Mononuclear cell (primary cell): ENCODE measurements at regions not wholly inside any gene's neighbourhood (a gene's known extent, or its start where the extent isn't known, plus 50 kb on each side); places are given as distances from the start of the nearest gene placed in this dataset.
"Not testable (repeated sequence)": the region's sequence is repeated elsewhere in the genome, so short reads cannot be mapped to it uniquely, and the experiment has no call there.

Experiments
- H3K27me3 ChIP-seq: 2 replicates; pipeline ENCODE4 v1.6.0; 2011; ENCODE audit warnings: low read length, control low read depth; ENCODE audit not compliant: insufficient read depth
- H3K4me1 ChIP-seq: 2 replicates; pipeline ENCODE4 v1.5.1; 2011; ENCODE audit warnings: mild to moderate bottlenecking, low read length, control low read depth; ENCODE audit not compliant: insufficient read depth
- H3K4me3 ChIP-seq: 2 replicates; pipeline ENCODE4 v1.5.1; 2011; ENCODE audit warnings: mild to moderate bottlenecking, low read length, moderate library complexity
- H3K9me3 ChIP-seq: 2 replicates; pipeline ENCODE4 v1.5.1; 2011; ENCODE audit warnings: low read depth, mild to moderate bottlenecking, control low read depth, low read length

DNA sequence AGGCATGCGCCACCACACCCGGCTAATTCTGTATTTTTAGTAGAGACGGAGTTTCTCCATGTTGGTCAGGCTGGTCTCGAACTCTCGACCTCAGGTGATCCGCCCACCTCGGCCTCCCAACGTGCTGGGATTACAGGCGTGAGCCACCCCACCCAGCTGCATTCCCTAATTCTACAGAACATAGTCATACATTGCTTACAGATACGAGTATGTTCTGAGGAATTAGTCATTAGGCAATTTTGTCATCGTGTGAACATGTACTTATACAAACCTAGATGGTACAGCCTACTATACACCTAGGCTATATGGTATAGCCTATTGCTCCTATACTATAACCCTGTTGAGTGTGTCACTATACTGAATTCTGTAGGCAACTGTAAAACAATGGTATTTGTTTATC lies 353.4 kb upstream of the PSMD7 start:
- H3K9me3 ChIP-seq, H3K4me1 ChIP-seq, H3K4me3 ChIP-seq, H3K27me3 ChIP-seq: not testable (repeated sequence)

DNA sequence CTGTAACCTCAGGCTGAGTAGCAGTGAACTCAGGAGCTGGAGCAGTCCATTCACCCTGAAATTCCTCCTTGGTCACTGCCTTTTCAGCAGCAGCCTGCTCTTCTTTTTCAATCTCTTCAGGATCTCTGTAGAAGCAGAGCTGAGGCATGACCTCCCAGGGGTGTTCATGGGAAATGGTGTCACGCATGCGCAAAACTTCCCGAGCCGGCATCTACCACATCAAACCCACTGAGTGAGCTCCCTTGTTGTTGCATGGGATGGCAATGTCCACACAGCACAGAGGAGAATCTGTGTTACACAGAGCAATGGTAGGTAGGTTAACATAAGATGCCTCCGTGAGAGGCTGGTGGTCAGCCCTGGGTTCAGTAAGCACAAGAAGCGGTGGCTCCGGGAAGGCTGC lies 355.8 kb upstream of the PSMD7 start:
- H3K27me3 ChIP-seq, H3K9me3 ChIP-seq, H3K4me3 ChIP-seq, H3K4me1 ChIP-seq: not testable (repeated sequence)

DNA sequence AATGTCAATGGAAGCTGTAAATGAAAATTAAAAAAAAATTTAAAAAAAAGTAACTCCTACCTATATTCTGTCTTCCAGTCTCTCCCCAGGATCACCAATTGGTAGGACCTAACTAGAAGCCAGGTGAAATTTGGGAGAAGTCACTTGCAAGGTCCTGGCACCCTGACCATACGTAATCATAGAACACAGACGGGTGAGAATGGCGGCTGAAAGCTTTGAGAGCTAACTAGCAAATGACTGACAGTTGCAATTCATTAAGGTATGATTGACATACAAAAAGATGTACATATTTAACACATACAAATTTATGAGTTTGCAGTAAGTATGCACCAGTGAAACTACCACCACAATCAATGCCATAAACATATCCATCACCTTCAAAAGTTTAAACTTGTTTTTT lies 372.7 kb upstream of the PSMD7 start:
- peaks cover 9% of the 10 kb centered on the region for H3K9me3 ChIP-seq
- H3K4me3 ChIP-seq: no peak overlapping the region
- H3K27me3 ChIP-seq: no peaks in the 10 kb centered on the region
- H3K4me1 ChIP-seq: no peaks in the 10 kb centered on the region

DNA sequence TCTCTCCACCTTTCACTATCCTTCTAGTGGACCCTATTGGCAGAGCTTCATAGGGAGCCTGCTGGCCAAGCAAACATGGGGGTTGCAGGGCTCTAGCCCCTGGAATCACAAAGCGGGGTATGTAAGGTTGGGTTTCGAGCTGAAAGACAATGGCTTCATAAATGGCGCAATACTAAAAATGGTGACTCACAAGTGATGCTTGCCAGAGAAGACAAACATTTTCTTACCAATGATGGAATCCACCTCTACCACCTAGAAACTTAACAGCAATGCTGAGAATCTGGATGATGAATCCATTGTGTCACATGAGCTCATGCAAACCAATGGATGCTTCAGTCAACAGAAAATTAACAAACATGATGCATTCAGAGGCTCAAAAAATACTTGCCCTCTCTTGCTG lies 375.3 kb upstream of the PSMD7 start:
- H3K9me3 ChIP-seq: no peaks in the 10 kb centered on the region
- no peaks in the 10 kb centered on the region for H3K27me3 ChIP-seq
- H3K4me3 ChIP-seq: no peak overlapping the region
- H3K4me1 ChIP-seq: no peaks in the 10 kb centered on the region

DNA sequence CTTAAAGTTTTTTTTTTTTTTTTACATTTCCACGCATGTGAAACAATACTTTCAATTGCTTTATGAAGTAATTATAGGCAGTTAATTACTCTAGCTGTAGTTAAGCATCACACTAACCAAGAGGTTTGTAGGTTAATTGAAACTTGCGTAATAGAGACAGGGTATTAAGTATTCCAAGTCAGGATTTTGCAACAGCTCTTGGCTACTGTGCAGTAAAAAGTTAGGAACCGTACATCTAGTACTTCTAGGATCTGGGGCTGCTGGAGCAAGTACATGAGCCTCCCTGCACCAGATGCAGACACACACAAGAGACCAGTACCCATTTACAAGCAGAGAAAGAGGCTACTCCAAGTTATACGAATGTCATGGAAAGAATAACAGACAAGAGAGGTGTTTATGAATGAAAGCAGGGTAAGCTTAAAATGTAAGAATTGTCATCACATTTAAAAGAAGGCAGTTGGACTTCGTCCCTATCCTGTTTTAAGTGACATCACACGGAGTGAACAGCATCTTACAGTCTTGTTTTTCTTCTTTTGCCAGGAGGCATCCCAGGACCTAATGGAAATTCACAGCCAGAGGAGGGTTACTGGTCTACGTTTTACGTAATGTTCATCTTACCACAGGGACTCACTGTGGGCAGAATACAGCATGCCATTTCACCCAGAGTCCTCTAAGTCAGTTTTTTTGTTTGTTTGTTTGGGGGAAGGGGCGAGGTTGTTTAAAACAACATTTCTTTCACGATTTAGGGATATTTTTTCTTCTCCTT lies 379.6 kb upstream of the PSMD7 start:
- H3K4me1 ChIP-seq: no peaks in the 10 kb centered on the region
- H3K9me3 ChIP-seq: no peaks in the 10 kb centered on the region
- no peak overlapping the region for H3K4me3 ChIP-seq
- H3K27me3 ChIP-seq: no peaks in the 10 kb centered on the region

DNA sequence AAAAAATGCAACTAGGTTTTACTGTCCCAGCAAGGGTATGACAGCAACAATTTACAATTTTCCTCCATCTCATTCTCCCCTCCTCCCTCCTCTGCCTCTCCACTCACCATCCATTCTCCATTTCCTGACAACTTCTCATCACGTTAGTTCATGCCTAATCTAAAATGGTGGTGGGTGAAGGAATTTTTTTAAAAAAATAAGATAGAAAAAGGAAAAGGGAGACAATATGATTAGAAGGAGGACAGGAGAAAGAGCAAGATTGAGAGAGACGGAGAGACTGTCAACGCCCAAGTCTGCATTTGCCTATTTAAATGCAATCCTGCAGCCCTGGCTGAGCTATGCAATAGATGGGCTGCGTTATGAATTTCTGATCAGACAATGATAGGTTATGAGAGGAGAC lies 380.7 kb upstream of the PSMD7 start:
- H3K4me3 ChIP-seq: no peak overlapping the region
- H3K27me3 ChIP-seq: no peaks in the 10 kb centered on the region
- no peaks in the 10 kb centered on the region for H3K4me1 ChIP-seq
- H3K9me3 ChIP-seq: no peaks in the 10 kb centered on the region

DNA sequence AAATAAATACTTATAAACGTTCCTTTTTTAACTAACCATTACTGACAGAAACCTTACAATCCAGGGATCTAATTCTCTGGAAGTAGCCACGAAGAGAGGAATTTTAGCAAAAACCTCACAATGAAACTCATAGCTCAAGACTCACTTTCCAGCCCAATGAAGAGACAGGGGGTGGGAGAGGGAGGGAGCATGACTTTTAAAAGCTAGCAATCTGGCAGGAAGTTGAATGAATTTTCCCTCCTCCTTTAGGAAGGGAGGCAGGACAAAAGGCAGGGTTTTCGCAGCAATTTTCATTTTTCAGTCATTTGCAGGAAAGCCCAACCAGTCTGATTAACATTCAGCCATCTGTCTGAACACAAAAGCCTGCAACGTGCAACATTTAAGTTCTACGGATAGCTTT lies 381.5 kb upstream of the PSMD7 start:
- no peaks in the 10 kb centered on the region for H3K27me3 ChIP-seq
- H3K4me1 ChIP-seq: no peaks in the 10 kb centered on the region
- no peaks in the 10 kb centered on the region for H3K9me3 ChIP-seq
- no peak overlapping the region for H3K4me3 ChIP-seq

DNA sequence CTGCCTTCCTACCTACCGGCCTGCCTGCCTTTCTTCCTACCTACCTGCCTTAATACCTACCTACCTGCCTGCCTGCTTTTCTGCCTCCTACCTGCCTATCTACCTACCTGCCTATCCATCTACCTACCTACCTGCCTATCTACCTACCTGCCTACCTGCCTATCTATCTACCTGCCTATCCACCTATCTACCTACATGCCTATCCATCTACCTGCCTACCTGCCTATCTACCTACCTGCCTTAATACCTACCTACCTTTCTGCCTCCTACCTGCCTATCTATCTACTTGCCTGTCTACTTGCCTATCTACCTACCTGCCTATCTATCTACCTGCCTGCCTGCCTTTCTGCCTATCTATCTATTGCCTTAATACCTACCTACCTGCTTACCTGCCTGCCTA lies 383.8 kb upstream of the PSMD7 start:
- H3K4me1 ChIP-seq: no peaks in the 10 kb centered on the region
- H3K4me3 ChIP-seq: no peak overlapping the region
- H3K9me3 ChIP-seq: no peaks in the 10 kb centered on the region
- no peaks in the 10 kb centered on the region for H3K27me3 ChIP-seq

DNA sequence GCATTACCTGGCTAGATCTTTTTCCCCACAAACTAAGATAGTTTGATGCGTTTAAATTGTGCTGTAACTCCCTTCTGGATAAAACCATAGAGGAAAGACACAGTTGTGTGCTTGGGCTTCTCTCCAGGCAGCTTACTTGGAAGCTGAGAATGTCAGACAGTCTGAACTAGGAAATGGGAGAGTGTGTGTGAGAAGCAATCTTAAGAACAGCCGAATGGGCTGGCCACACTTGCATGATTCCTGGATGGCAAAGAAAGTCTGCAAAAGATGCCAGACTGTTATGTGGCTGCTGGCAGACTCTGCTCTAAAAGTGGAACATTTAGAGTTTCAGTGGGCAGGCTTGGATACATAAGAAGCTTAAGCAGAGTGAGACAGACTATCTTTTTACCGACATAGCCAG lies 384.3 kb upstream of the PSMD7 start:
- no peaks in the 10 kb centered on the region for H3K9me3 ChIP-seq
- no peak overlapping the region for H3K4me3 ChIP-seq
- H3K27me3 ChIP-seq: no peaks in the 10 kb centered on the region
- H3K4me1 ChIP-seq: no peaks in the 10 kb centered on the region

DNA sequence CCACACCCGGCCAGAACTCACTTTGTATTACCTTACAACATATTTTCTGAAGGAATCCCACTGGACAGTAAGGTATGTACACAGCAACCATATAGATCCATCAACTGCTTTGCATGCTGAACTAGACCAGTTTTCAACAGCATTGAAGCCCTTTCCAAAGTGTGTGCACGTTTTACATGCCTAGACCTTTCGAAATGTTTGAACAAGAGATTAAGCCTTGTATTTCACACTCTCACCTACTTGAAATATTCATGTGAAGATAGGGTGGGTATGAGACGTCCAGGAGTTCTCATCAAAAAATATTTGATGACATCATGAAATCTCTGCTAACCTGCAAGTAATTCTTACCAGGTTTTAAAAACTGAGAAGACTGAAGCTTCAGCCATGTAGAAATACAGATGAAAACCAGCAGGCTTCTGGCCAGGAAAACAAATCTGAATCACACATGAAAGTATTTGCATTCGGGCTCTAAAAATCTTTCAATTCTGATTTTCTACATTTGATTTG lies 387.0 kb upstream of the PSMD7 start:
- Histone ChIP-seq H3K4me1 (no peaks in the 10 kb centered on the region), H3K9me3 (no peaks in the 10 kb centered on the region), H3K27me3 (no peaks in the 10 kb centered on the region), H3K4me3 (no peak overlapping the region)

DNA sequence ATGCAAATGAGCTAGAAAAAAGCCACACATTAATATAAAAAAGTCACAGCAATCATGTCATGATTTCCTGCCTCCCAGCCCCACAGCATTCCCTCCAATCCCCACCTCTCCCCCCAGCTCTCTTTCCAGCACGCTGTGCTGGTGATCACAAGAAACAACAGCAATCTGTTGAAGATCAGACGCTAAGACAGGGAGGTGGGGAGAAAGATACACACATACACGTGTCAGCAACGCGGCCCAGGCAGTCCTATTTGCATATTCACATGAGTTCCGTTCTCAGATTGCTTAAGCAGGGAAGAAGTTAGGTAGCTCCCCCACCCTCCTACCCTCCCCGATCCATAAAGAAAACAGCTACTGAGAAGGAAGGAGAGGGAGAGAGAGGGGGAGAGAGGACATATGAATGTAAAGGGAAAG lies 405.5 kb upstream of the PSMD7 start:
- no peaks in the 10 kb centered on the region for H3K9me3 ChIP-seq
- H3K4me1 ChIP-seq: no peaks in the 10 kb centered on the region
- H3K4me3 ChIP-seq: no peak overlapping the region
- peaks cover 22% of the 10 kb centered on the region for H3K27me3 ChIP-seq

DNA sequence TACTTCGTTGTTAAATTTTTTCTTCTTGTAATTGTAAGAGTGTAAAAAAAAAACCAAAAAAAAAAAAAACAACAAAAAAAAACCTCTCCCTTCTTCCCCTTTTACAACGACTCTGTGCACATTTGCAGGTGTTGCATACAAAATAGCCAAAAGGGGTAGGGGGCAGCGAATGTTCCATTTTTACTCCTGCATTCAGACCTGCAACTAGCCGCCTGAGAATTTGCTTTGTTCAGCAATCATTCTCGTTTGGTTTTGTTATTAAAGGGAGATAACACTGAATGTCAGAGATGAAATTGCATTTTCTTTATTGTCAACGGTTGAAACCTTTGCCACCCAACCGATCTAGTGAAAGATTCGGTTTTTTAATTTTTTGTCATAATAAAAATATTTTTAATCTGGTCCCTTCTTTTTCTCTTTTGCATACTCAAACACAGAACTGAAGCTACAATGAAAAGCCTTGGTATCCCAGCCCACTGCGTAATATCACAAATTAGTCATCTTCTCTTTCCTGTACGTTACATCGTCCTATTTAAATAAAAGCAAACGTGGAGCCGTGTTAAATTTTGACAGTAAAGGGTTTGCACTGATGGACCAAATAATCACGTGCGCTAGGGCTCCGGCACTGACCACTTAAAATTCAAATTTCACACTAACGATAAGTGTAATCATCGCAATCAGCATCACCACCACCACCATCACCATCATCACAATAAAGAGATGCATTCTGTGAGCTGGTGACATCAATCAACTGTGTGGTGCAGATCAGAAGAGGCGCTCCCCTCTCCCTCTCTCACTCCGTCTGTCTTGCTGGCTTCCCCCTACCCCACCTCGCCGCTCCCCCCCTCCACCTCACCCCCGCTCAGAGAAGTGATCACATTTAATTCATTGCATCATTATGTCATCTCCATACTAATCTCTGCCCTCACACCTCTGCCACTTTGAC lies 406.2 kb upstream of the PSMD7 start:
- Histone ChIP-seq H3K9me3 (no peaks in the 10 kb centered on the region), H3K4me3 (no peak overlapping the region), H3K27me3 (peaks cover 22% of the 10 kb centered on the region), H3K4me1 (no peaks in the 10 kb centered on the region)

DNA sequence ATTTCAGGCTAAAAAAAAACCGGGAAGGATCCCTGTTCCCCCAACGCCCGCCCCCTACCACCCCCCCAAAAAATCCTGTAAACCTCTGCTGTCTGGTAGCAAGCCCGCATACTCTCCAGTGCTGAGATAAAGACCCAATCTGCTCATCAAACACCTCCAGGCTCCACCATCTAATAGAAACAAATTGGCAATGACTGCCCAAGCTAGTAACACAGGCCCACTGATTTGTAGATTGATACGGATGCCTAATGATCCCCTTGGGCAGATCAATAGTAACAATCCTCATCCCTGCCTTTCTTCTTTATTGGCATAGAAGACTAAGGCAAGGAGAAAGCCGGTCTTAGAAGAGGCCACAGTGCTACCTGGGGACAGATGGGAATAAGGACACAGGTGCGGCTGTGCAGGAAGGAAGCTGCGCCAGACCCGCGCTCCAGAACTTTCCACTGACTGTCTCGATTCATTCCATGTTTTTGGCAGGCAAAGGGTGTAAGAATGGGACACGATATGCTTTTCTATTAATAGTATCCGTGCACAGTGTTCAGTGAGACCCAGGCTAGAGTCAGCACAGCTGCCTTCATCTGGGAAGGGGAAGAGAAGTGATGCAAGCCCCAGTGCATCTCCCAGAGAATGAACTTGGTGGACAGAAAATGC lies 407.6 kb upstream of the PSMD7 start:
- Histone ChIP-seq H3K4me1 (no peaks in the 10 kb centered on the region), H3K4me3 (no peak overlapping the region), H3K9me3 (no peaks in the 10 kb centered on the region), H3K27me3 (peaks cover 22% of the 10 kb centered on the region)

DNA sequence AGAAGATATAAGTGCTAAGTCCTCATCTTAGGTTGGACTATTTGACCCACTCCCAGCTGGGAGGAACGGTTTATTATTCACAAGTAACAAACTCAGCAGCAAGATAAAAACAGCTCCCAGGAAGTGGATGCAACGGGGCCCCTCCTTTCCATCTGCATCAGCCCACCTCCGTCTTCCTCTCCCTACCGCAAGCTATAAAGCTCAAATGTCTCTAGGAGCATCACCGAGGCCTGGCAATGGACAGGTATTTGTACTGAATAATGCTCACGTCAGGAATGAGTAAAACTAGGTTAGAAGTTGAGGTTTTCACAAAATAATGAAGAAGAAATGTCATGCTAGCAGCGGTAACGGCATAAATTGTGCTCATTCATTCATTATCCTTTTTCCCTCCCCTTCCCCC lies 408.7 kb upstream of the PSMD7 start:
- Histone ChIP-seq H3K4me3 (no peak overlapping the region), H3K4me1 (no peaks in the 10 kb centered on the region), H3K9me3 (no peaks in the 10 kb centered on the region), H3K27me3 (peaks cover 22% of the 10 kb centered on the region)

DNA sequence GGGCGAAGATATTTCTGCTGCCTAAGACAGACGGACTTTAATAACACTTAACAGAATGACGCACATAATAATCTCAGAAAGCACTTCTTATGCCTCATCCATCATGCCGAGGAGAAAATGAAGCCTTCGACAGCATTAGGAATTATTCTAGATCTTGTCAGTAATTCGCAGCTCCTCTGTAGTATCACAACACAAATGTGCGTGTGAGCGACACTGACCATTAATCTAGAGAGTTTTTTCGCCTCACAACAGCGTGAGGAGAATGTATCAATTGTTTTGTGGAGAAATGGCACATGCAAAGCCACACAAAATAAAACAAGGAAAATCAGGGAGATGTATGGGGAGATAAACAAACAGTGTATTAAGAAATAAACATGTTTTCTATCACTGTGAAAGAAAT lies 410.2 kb upstream of the PSMD7 start:
- Histone ChIP-seq H3K4me3 (no peak overlapping the region), H3K4me1 (no peaks in the 10 kb centered on the region), H3K27me3 (peaks cover 22% of the 10 kb centered on the region), H3K9me3 (no peaks in the 10 kb centered on the region)
